ENCODE measurements at regions not wholly inside any gene's neighbourhood (a gene's known extent, or its start where the extent isn't known, plus 50 kb on each side); places are given as distances from the start of the nearest gene placed in this dataset.
"Not testable (repeated sequence)": the region's sequence is repeated elsewhere in the genome, so short reads cannot be mapped to it uniquely, and the experiment has no call there.

DNA sequence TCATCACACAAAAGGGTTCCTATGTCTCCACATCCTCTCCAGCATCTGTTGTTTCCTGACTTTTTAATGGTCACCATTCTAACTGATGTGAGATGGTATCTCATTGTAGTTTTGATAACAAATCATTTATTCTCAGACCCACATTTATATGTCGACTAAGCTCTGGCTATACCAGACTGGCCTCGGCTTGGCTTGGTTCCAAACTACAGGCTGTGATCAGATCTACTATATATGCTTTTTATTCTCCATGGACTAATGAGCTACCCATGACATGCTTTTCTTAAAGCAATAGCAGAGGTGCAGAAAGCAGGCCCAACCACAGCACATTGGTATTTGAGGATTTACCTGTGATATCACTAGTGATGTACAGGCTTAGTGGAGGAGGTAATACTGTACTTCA lies 139.8 kb upstream of the PGR start:
- Histone ChIP-seq H3K4me1 (no peaks in the 10 kb centered on the region), H3K4me3 (no peak overlapping the region), H3K27me3 (no peaks in the 10 kb centered on the region), H3K36me3 (no peaks in the 10 kb centered on the region), H3K9me3 (replicated peaks) (no peaks in the 10 kb centered on the region), H3K27ac (no peak overlapping the region)
- no peak for DNase-seq

DNA sequence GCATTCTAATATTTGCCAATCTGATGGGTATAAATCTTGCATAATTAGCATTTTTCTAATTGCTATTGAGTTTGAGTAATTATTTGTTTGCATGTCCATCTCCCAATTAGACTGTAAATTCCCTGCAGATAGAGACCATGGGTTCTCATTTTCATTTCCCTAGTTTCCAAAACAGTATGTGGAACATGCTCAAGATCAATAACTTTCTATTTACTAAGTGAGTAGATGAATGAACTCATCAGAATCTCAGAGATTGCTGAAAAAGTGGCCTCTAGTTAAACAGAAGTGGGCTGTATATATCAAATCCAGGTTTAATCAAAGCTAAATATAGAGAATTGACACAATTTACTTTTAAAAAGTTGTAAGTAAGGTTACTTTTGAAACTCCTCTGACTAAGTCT lies 138.0 kb upstream of the PGR start:
- H3K4me3 ChIP-seq, result no peak overlapping the region
- no peaks in the 10 kb centered on the region for H3K27me3 ChIP-seq
- H3K9me3 ChIP-seq (replicated peaks), result no peaks in the 10 kb centered on the region
- H3K36me3 ChIP-seq, result no peaks in the 10 kb centered on the region
- no peaks in the 10 kb centered on the region for H3K4me1 ChIP-seq
- no peak overlapping the region for H3K27ac ChIP-seq
- no peak for DNase-seq

DNA sequence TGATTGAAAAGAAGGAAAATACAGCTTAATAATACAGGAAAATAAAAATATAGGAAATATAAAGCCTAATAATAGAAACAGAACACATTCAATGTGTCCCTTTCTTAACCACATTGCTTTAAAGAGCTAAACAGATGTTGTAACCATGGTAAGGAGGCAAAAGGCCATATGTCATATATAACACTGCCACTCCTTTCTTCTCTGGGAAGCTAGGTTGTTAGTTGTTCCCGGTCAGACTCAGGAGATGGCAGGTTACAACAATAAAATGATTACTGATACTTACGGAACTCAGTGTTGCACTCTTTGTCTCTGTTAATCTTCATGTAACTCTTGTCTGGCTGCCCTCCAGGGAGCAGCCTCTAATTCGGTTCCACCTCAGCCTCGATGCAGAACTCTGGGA lies 134.7 kb upstream of the PGR start:
- Histone ChIP-seq H3K4me3 (no peak overlapping the region), H3K36me3 (no peaks in the 10 kb centered on the region), H3K27me3 (no peaks in the 10 kb centered on the region), H3K9me3 (replicated peaks) (no peaks in the 10 kb centered on the region), H3K4me1 (no peaks in the 10 kb centered on the region), H3K27ac (no peak overlapping the region)
- DNase-seq, result no peak

DNA sequence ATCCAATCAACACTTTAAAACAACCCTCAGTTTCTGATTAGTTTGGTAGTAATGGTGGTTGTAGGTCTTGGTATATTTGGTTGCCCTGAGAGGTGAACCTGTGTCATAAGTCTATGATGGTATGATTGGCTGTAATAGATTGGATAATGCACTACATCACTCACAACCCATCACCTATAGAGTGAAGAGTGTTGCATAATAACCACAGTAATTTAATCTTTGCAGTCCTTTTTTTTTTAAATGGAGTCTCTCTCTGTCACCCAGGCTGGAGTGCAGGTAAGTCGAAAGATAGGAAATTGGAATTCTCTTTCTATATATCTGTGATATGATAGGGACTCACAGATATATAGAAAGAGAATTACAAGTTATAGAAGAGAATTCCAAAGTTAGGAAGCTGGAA lies 133.4 kb upstream of the PGR start:
- Histone ChIP-seq H3K4me1 (no peaks in the 10 kb centered on the region), H3K4me3 (no peak overlapping the region), H3K27me3 (no peaks in the 10 kb centered on the region), H3K27ac (no peak overlapping the region), H3K9me3 (replicated peaks) (no peaks in the 10 kb centered on the region), H3K36me3 (no peaks in the 10 kb centered on the region)
- no peak for DNase-seq

DNA sequence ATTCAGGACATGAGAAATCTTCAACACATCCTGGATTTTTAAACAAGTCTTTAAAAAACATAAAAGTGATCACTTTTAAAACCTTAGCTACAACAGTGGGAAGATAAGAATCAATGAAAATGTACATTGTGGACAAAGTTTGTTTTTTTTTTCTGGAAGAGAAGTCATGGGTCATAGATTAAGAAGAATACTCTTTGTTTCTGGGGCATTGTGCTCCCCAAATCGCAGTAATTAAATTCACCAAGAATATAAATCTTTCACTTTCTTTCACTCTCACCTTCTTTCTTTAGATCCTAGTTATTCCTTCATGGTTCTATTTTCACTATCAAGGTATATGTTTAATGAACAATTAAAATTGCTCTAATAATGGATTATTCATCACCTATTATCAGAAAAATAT lies 132.6 kb upstream of the PGR start:
- Histone ChIP-seq H3K27me3 (no peaks in the 10 kb centered on the region), H3K36me3 (no peaks in the 10 kb centered on the region), H3K27ac (no peak overlapping the region), H3K4me1 (no peaks in the 10 kb centered on the region), H3K9me3 (replicated peaks) (no peaks in the 10 kb centered on the region), H3K4me3 (no peak overlapping the region)
- no peak for DNase-seq

DNA sequence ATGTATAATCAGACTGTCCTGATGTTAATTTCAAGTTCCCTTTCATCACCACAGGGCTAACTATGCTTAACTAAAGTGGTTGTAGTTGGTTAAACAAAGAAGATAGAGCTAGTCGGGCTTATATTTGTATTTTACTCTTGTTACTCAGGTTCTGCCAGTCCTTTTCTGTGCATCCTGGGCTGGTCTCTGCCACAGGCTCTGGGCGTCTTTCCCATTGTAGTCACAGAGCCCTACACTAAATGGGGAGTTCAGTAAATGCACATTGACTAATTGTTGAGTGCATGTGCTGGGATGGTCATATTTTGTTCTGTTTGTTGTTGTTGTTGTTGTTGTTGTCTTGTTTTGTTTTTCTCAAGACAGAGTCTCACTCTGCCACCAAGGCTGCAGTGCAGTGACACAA lies 125.4 kb upstream of the PGR start:
- H3K27me3 ChIP-seq, result no peaks in the 10 kb centered on the region
- no peak overlapping the region for H3K27ac ChIP-seq
- no peaks in the 10 kb centered on the region for H3K9me3 ChIP-seq (replicated peaks)
- H3K4me1 ChIP-seq, result no peaks in the 10 kb centered on the region
- H3K4me3 ChIP-seq, result no peak overlapping the region
- no peaks in the 10 kb centered on the region for H3K36me3 ChIP-seq
- DNase-seq, result no peak

DNA sequence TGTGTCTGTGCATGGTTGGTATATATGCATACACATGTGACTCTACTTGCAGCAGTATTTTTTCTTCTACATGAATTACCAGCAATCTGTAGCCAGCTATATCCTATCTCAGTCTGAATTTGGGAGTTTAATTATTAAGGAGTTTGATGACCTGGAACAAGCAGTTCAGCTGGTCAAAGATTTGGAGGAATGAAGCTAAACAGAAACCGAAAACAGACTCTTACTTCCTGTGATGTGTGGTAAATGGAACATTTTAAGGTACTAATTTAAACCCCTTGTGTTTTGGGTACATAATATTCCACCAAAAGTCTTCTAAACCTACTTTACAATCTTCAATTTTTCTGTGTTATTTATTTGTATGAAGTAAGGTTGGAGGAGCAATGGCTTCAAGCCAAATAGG lies 124.4 kb upstream of the PGR start:
- Histone ChIP-seq H3K4me1 (no peaks in the 10 kb centered on the region), H3K27me3 (no peaks in the 10 kb centered on the region), H3K27ac (no peak overlapping the region), H3K9me3 (replicated peaks) (no peaks in the 10 kb centered on the region), H3K4me3 (no peak overlapping the region), H3K36me3 (no peaks in the 10 kb centered on the region)
- DNase-seq, result no peak

DNA sequence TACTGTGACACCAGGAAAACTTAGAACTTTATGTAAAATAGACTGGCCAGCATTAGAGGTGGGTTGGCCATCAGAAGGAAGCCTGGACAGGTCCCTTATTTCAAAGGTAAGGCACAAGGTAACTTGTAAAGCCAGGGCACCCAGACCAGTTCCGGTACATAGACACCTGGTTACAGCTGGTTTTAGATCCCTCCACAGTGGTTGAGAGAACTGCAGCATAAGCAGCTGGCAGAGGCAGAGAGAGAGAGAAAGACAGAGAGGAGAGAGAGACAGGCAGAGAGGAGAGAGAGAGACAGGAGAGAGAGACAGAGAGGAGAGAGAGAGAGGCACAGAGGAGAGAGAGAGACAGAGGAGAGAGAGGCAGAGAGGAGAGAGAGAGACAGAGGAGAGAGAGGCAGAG lies 116.0 kb upstream of the PGR start:
- not testable (repeated sequence) for H3K27ac ChIP-seq; H3K9me3 ChIP-seq (replicated peaks); H3K4me3 ChIP-seq; H3K27me3 ChIP-seq; H3K4me1 ChIP-seq; DNase-seq; H3K36me3 ChIP-seq

DNA sequence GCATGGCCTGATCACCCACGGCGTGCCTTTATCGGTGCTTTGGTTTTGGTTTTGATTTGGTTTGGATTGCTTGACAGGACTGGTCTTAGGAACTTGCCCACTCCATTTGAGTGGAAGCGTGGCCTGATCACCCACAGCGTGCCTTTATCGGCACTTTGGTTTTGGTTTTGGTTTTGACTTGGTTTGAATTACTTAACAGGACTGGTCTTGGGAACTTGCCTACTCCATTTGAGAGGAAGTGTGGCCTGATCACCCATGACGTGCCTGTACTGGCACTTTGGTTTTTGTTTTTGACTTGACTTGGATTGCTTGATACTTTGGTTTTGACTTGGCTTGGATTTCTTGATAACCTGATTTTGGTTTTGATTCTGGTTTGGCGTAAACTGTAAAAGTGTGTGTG lies 115.5 kb upstream of the PGR start:
- not testable (repeated sequence) for H3K9me3 ChIP-seq (replicated peaks); H3K27me3 ChIP-seq; DNase-seq

DNA sequence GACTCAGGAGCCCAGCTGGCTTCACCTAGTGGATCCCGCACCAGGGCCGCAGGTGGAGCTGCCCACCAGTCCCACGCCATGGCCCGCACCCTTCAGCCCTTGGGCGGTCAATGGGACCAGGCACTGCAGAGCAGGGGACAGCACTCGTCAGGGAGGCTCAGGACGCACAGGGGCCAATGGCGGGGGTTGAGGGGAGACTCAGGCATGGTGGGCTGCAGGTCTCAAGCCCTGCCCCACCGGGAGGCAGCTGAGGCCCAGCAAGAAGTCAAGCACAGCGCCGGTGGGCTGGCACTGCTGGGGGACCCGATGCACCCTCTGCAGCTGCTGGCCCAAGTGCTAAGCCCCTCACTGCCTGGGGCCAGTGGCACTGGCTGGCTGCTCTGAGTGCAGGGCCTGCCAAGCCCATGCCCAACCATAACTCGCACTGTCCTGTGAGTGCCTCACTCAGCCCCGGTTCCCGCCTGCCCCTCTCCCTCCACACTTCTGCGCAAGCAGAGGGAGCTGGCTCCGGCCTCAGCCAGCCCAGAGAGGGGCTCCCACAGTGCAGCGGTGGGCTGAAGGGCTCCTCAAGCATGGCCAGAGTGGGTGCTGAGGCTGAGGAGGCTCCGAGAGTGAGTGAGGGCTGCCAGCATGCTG lies 111.7 kb upstream of the PGR start:
- no peaks in the 10 kb centered on the region for H3K36me3 ChIP-seq
- no peak overlapping the region for H3K4me3 ChIP-seq
- no peaks in the 10 kb centered on the region for H3K9me3 ChIP-seq (replicated peaks)
- H3K27me3 ChIP-seq, result no peaks in the 10 kb centered on the region
- no peaks in the 10 kb centered on the region for H3K4me1 ChIP-seq
- H3K27ac ChIP-seq, result no peak overlapping the region
- no peak for DNase-seq

More for the DNA sequence above, 115.5 kb upstream of the PGR start:
- not testable (repeated sequence) for H3K36me3 ChIP-seq, H3K4me1 ChIP-seq, H3K27ac ChIP-seq, H3K4me3 ChIP-seq

DNA sequence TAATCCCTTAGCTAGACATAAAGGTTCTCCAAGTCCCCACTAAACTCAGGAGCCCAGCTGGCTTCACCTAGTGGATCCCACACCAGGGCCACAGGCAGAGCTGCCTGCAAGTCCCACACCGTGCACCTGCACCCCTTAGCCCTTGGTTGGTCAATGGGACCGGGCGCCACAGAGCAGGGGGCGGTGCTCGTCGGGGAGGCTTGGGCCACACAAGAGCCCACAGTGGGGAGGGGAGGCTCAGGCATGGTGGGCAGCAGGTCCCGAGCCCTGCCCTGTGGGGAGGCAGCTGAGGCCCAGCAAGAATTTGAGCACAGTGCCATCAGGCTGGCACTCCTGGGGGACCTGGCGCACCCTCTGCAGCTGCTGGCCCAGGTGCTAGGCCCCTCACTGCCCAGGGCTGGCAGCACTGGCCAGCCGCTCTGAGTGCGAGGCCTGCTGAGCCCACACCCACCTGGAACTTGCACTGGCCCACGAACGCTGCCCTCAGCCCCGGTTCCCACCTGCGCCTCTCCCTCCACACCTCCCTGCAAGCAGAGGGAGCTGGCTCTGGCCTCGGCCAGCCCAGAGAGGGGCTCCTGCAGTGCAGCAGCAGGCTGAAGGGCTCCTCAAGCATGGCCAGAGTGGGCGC lies 101.7 kb upstream of the PGR start:
- not testable (repeated sequence) for H3K27ac ChIP-seq; H3K4me1 ChIP-seq; H3K9me3 ChIP-seq (replicated peaks); DNase-seq; H3K27me3 ChIP-seq; H3K36me3 ChIP-seq; H3K4me3 ChIP-seq

DNA sequence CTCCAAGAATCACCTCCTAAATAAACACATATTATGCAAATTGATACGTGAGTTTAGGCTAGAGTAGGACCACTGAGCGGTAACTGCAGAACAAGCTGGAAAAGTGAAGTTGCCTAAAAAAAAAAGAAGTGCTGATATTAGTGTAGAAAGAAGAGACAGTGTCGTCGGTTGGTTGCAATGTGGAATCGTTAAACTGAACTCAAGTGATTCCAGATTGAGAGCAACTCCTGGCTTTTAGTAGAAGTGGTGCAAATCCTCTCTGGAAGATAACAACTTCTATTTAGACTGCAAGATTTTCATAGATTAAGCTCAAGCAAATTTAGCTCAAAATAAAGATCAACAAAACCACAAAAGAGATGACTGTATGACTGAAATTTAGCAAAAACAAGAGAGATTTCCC lies 97.0 kb upstream of the PGR start:
- Histone ChIP-seq H3K9me3 (replicated peaks) (no peaks in the 10 kb centered on the region), H3K27ac (no peak overlapping the region), H3K4me1 (no peaks in the 10 kb centered on the region), H3K27me3 (no peaks in the 10 kb centered on the region), H3K4me3 (no peak overlapping the region), H3K36me3 (no peaks in the 10 kb centered on the region)
- no peak for DNase-seq

DNA sequence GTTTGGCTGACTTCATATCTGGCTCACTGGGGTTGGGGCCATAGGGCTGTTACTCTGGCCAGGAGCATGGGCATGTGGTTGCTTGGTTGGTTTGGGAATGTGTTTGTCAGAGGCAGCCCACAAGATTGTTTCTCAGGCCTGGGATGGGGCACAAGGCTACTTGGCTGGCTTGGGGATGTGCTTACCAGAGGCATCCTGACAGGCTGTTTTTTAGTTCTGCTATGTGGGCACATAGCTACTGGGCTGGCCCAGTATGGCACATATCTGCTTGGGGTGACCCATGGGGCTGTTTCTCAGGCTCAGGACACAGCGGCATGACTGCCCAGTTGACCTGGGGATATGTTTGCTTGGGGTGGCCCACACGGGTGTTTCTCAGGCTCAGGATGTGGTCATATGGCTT lies 94.6 kb upstream of the PGR start:
- no peaks in the 10 kb centered on the region for H3K9me3 ChIP-seq (replicated peaks)
- H3K36me3 ChIP-seq, result no peaks in the 10 kb centered on the region
- H3K27ac ChIP-seq, result no peak overlapping the region
- no peaks in the 10 kb centered on the region for H3K4me1 ChIP-seq
- no peaks in the 10 kb centered on the region for H3K27me3 ChIP-seq
- H3K4me3 ChIP-seq, result no peak overlapping the region
- DNase-seq, result no peak

DNA sequence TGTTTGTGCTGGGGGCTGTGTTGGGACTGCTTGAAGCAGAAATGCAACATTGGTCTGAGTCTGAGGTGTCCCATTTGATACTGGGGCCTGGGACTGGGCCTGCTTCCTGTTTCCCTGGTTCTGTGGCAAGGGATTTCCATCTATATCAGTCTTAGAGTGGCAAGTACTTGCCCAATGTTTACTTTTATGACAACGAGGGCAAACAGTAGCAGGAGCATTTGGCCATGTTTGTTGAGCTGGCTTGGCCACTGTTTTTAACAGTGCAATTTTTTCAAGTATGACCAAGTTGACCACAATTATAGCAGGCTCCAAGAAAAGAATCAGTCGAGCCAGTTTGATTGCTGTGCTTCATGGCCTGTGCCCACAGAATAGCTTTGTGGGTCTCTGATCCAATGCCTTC lies 88.5 kb upstream of the PGR start:
- not testable (repeated sequence) for H3K4me3 ChIP-seq, H3K36me3 ChIP-seq, DNase-seq

DNA sequence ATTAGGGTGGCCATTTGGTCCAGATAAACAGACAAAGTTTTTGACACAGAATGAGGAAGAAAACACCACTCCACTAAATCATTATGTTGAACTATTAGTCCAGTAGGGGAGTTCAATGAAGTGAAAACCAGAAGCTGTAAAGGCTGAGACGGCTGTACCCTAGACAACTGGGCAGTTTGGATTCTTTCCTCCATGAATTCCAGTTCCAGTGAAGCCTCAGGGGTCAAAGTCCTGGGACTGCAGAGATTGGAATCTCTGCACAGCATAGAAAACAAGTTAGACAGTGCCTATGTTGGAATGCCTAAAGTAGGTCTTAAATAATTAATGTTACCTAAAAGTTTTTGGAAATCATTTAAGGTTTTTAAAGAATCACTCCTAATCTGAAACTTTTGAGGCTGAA lies 86.5 kb upstream of the PGR start:
- not testable (repeated sequence) for H3K4me1 ChIP-seq; H3K36me3 ChIP-seq; DNase-seq; H3K9me3 ChIP-seq (replicated peaks); H3K27me3 ChIP-seq; H3K27ac ChIP-seq; H3K4me3 ChIP-seq

More for the DNA sequence above, 88.5 kb upstream of the PGR start:
- H3K27me3 ChIP-seq; H3K27ac ChIP-seq; H3K4me1 ChIP-seq; H3K9me3 ChIP-seq (replicated peaks): not testable (repeated sequence)

DNA sequence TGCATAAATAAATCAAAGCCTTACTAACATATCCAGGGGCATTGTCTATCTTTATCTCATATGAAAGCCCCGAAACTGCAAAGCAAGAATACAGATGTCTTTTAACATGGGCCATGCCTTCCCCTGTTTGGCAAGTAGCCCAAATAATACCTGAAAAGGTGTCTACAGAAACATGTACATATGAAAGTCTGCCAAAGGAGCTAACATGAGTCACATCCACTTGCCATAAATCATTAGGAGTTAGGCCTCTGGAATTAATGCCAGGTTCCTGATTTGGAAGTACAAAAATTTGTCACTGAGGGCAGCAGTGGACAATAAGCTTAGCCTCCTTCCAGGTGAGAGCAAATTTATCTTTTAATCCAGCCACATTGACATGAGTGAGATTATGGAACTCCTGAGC lies 85.5 kb upstream of the PGR start:
- H3K27me3 ChIP-seq, result no peaks in the 10 kb centered on the region
- no peak overlapping the region for H3K27ac ChIP-seq
- no peaks in the 10 kb centered on the region for H3K9me3 ChIP-seq (replicated peaks)
- DNase-seq, result no peak
- no peaks in the 10 kb centered on the region for H3K36me3 ChIP-seq
- no peaks in the 10 kb centered on the region for H3K4me1 ChIP-seq
- H3K4me3 ChIP-seq, result no peak overlapping the region

Measured in SJCRH30 (cell line).